Activated CD4-positive, alpha-beta memory T cell treated with anti-CD3 and anti-CD28 coated beads for 36 hours (primary cell): ENCODE measurements at regions not wholly inside any gene's neighbourhood (a gene's known extent, or its start where the extent isn't known, plus 50 kb on each side); places are given as distances from the start of the nearest gene placed in this dataset.
"Not testable (repeated sequence)": the region's sequence is repeated elsewhere in the genome, so short reads cannot be mapped to it uniquely, and the experiment has no call there.

ENCODE experiments used
- CTCF ChIA-PET: fragments of 350-600 bp; sonication (Branson Sonifier 250); formaldehyde crosslinking; loops from one replicate; lab custom pipeline; 2021; ENCODE audit warnings: antibody characterized with exemption, inconsistent platforms; lab: Charles Lee
- POLR2A ChIA-PET: fragments of 350-600 bp; sonication (Branson Sonifier 250); formaldehyde crosslinking; loops from one replicate; lab custom pipeline; 2021; ENCODE audit warnings: antibody characterized with exemption; lab: Charles Lee
- DNase-seq: peaks from one replicate; pipeline ENCODE4 v3.0.0-alpha.2; 2020
- H3K27ac Mint-ChIP-seq: one replicate; pipeline ENCODE4 v1.8.0; 2021; ENCODE audit warnings: mixed read lengths
- H3K27me3 Mint-ChIP-seq: one replicate; pipeline ENCODE4 v1.8.0; 2021; ENCODE audit warnings: mixed read lengths
- H3K36me3 Mint-ChIP-seq: one replicate; pipeline ENCODE4 v1.8.0; 2021; ENCODE audit warnings: mixed read lengths
- H3K4me1 Mint-ChIP-seq: one replicate; pipeline ENCODE4 v1.8.0; 2021; ENCODE audit warnings: low read depth, mixed read lengths
- H3K4me3 Mint-ChIP-seq: one replicate; pipeline ENCODE4 v1.8.0; 2021; ENCODE audit warnings: mild to moderate bottlenecking, mixed read lengths
- H3K9me3 Mint-ChIP-seq: one replicate; pipeline ENCODE4 v1.8.0; 2021; ENCODE audit warnings: mixed read lengths
- intact Hi-C: fragments of 100-400 bp; cut with micrococcal nuclease; formaldehyde crosslinking; loops from one replicate; pipeline ENCODE4 v1.15.1; 2023

- DNase-seq, H3K27ac Mint-ChIP-seq, H3K36me3 Mint-ChIP-seq, POLR2A ChIA-PET, H3K4me3 Mint-ChIP-seq, H3K4me1 Mint-ChIP-seq, CTCF ChIA-PET, H3K27me3 Mint-ChIP-seq: not testable (repeated sequence)
- H3K9me3 Mint-ChIP-seq: peaks cover 25% of the 10 kb centered on the region
- intact Hi-C loops: loop anchor here (10.0 kb wide), 1 partner anchor 1941 kb away; no protein-coding TSS in a partner anchor
Measured at GRCh38 chr1:79894129-79894528, 887.6 kb upstream of the ADGRL4 start.

DNA sequence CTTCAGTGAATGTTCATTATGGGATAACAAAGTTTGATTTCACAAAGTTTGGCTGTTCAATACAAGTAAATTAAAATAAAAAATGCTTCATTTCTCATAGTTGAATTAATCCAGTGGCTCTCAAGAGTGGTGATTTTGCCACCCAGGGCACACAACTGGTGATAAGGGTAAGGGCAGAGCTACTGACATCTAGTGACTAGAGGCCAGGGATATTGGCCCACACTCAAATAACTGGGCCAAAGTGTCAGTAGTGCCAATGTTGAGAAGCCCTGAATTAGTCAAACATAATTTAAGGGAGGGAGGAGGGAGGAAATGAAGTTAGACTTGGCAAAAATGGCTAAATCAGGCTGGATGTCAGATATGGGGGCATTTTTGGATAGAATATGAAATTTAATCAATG lies 880.5 kb upstream of the ADGRL4 start:
- H3K9me3 Mint-ChIP-seq: peaks cover 47% of the 10 kb centered on the region
- H3K27ac Mint-ChIP-seq: no peak overlapping the region
- H3K36me3 Mint-ChIP-seq: no peaks in the 10 kb centered on the region
- DNase-seq: no peak
- no peak overlapping the region for H3K4me3 Mint-ChIP-seq
- intact Hi-C loops: no loop called here
- no peaks in the 10 kb centered on the region for H3K27me3 Mint-ChIP-seq
- no peaks in the 10 kb centered on the region for H3K4me1 Mint-ChIP-seq
- POLR2A ChIA-PET: no interaction called here
- CTCF ChIA-PET: no interaction called here

DNA sequence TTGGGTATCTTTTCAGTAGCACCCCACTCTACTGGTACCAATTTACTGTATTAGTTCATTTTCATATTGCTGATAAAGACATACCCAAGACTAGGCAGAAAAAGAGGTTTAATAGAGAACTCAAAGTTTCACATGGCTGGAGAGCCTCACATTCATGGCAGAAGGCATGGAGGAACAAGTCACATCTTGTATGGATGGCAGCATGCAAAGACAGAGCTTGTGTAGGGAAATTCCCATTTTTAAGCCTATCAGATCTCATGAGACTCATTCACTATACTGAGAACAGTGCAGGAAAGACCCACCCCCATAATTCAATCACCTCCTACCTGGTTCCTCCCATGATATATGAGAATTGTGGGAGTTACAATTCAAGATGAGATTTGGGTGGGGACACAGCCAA lies 878.6 kb upstream of the ADGRL4 start:
- Mint-ChIP-seq H3K27me3 (no peaks in the 10 kb centered on the region), H3K4me3 (no peak overlapping the region), H3K4me1 (no peaks in the 10 kb centered on the region), H3K36me3 (no peaks in the 10 kb centered on the region), H3K27ac (no peak overlapping the region), H3K9me3 (peaks cover 32% of the 10 kb centered on the region)
- ChIA-PET POLR2A (no interaction called here), CTCF (no interaction called here)
- no peak for DNase-seq
- intact Hi-C loops: no loop called here

DNA sequence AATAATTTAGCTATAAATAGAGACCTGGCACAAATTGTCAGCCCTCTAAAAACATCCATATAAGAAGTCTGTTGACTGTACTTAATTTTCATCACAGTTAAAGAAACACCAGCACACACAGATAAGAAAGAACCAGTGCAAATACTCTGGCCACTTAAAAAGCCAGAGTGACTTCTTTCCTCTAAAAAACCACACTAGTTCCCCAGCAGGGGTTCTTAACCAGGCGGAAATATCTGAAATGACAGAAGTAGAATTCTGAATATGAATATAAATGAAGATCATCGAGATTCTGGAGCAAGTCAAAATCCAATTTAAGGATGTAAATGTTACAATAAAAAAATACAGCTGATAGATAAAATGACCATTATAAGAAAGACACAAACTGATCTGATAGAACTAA lies 870.6 kb upstream of the ADGRL4 start:
- intact Hi-C loops: no loop called here
- DNase-seq: no peak
- H3K27ac Mint-ChIP-seq: no peak overlapping the region
- peaks cover 18% of the 10 kb centered on the region for H3K9me3 Mint-ChIP-seq
- H3K4me3 Mint-ChIP-seq: no peak overlapping the region
- ChIA-PET POLR2A (no interaction called here), CTCF (no interaction called here)
- H3K27me3 Mint-ChIP-seq: no peaks in the 10 kb centered on the region
- H3K36me3 Mint-ChIP-seq: no peaks in the 10 kb centered on the region
- no peaks in the 10 kb centered on the region for H3K4me1 Mint-ChIP-seq

GRCh38 chr1:79875187-79875586 lies 868.7 kb upstream of the ADGRL4 start:
- peaks cover 15% of the 10 kb centered on the region for H3K9me3 Mint-ChIP-seq
- H3K4me1 Mint-ChIP-seq: no peaks in the 10 kb centered on the region
- H3K27ac Mint-ChIP-seq: no peak overlapping the region
- DNase-seq: no peak
- intact Hi-C loops: no loop called here
- no peaks in the 10 kb centered on the region for H3K36me3 Mint-ChIP-seq
- no peaks in the 10 kb centered on the region for H3K27me3 Mint-ChIP-seq
- ChIA-PET POLR2A (no interaction called here), CTCF (no interaction called here)
- H3K4me3 Mint-ChIP-seq: no peak overlapping the region

DNA sequence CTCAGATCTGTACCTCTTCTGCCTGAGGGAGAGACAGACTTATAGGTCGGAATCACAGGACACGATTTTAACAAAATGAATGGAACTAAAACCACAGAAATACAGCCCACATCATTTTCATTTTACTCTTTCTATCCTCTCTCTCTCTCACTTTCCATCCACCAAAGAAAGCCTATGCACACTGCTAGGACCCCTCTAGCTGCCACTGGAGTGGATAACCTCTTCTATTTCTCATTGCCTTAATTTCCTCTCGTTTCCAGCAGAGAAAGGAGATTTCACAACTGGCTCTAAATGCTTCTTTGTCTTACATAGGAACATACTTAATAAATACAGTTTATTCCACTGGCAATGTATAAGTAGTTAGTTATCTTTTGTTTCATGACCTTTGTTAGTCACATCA lies 867.8 kb upstream of the ADGRL4 start:
- H3K27me3 Mint-ChIP-seq: no peaks in the 10 kb centered on the region
- H3K9me3 Mint-ChIP-seq: peaks cover 14% of the 10 kb centered on the region
- H3K36me3 Mint-ChIP-seq: no peaks in the 10 kb centered on the region
- no peaks in the 10 kb centered on the region for H3K4me1 Mint-ChIP-seq
- DNase-seq: no peak
- POLR2A ChIA-PET: no interaction called here
- no peak overlapping the region for H3K4me3 Mint-ChIP-seq
- no peak overlapping the region for H3K27ac Mint-ChIP-seq
- intact Hi-C loops: no loop called here
- CTCF ChIA-PET: no interaction called here

DNA sequence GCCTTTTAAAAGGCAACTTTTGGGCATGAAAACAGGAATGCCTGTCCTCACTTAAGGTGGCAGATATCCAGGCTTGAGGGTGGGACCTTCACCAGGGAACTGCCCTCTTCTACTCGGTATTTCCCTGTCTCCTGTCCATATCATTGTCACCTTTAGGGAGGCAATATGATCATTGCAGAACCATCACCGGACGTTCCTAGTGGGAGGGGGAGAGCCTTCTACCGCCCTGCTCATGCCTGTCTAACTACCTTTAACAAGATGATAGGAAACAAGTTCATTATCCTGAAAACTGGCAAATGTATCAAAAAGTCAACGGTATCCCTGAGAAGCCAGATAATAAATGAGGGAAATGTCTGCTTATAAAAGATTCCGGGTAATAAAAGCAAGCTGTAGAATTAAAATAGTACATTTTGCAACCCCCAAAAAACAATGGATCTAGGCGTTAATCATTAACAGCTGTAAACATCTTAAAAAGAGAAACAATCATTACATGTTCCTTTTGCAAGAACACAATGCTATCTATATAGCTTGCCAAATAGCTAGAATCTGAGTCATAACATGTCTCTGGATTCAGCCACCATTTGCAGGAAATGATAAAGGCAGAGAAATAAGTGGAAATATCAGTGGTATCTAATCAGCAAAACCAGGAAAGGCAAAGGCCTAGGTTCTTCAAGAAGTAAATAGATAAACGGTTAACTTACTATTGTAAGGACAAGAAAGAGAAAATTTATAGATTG lies 852.9 kb upstream of the ADGRL4 start:
- intact Hi-C loops: no loop called here
- Mint-ChIP-seq H3K4me3 (no peak overlapping the region), H3K36me3 (no peaks in the 10 kb centered on the region), H3K27me3 (no peaks in the 10 kb centered on the region), H3K9me3 (peaks cover 15% of the 10 kb centered on the region), H3K4me1 (no peaks in the 10 kb centered on the region), H3K27ac (no peak overlapping the region)
- POLR2A ChIA-PET: no interaction called here
- DNase-seq: no peak
- CTCF ChIA-PET: no interaction called here

DNA sequence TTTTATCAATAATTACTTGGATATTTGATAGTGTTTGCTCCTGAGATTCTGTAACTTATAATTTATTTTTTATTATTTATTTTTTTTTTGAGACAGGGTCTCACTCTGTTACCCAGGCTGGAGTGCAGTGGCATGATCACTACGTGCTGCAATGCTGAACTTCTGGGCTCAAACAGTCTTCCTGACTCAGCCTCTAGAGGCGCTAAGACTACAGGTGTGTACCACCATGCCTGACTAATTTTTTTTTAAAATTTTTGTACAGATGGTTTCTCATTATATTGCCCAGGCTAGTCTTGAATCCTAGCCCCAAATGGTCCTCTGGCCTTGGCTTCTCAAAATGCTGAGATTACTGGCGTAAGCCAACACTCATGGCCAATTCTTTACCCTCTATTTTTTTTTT lies 845.5 kb upstream of the ADGRL4 start:
- ChIA-PET POLR2A (no interaction called here), CTCF (no interaction called here)
- Mint-ChIP-seq H3K27me3 (no peaks in the 10 kb centered on the region), H3K4me1 (no peaks in the 10 kb centered on the region), H3K27ac (no peak overlapping the region), H3K9me3 (peaks cover 9% of the 10 kb centered on the region), H3K4me3 (no peak overlapping the region), H3K36me3 (no peaks in the 10 kb centered on the region)
- intact Hi-C loops: no loop called here
- DNase-seq: no peak

DNA sequence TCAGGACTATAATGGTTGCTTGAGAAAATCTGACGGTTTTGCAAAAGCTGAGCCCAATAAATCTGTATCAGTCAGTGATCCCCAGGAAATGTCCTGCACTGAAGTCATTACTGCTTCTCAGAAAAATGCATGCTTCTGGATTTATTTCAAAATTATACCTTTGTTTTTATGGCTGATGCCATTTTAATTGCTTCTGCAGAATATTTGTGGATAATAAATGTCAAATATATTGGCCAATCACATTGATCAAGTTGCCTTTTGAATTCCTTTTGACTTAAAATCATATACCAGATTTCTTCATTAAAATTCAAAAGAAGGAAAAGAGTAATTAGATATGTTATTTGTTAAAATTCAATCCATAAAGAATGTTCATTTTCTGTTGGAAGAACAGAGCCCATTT lies 842.9 kb upstream of the ADGRL4 start:
- intact Hi-C loops: no loop called here
- CTCF ChIA-PET: no interaction called here
- Mint-ChIP-seq H3K4me3 (no peak overlapping the region), H3K27ac (no peak overlapping the region), H3K9me3 (peaks cover 6% of the 10 kb centered on the region), H3K27me3 (no peaks in the 10 kb centered on the region), H3K36me3 (no peaks in the 10 kb centered on the region), H3K4me1 (no peaks in the 10 kb centered on the region)
- POLR2A ChIA-PET: no interaction called here
- DNase-seq: no peak

DNA sequence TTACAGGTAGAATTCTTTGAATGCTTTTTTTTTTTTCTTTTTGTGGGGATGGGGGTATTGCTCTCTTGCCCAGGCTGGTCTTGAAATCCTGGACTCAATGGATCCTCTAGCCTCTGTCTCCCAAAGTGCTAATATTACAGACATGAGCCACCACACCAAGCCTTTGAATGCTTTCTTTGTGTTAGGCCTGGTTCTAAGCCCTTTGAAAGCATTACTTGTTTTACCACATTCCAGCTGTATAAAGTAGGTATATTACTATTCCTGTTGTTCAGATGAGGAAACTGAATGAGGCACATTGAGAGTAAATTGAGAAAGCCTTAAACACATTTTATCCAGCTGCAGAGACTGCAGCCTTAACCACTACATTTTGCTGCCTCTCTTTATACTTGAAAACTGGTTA lies 841.8 kb upstream of the ADGRL4 start:
- H3K9me3 Mint-ChIP-seq: peaks cover 10% of the 10 kb centered on the region

DNA sequence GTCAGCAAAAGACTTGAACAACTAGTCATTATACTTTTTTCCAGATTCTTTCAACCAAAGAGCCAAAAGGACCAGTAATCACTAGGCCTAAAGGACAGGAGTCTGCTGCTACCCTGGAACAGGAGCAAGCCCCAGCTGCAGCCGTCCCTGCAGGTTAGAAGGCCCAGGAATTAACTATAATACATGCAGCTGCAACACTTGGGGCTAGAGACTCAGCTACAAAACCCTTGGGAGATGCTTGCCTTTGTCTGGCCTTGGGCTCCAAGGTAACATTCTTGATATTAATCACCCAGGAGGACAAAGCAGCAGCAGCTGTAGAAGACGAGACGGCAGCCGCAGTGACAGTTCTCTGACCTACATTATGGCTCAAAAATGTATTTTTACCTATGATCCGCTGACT lies 841.2 kb upstream of the ADGRL4 start:
- no peaks in the 10 kb centered on the region for H3K4me1 Mint-ChIP-seq
- ChIA-PET CTCF (no interaction called here), POLR2A (no interaction called here)
- H3K9me3 Mint-ChIP-seq: peaks cover 10% of the 10 kb centered on the region
- H3K27me3 Mint-ChIP-seq: no peaks in the 10 kb centered on the region
- no peaks in the 10 kb centered on the region for H3K36me3 Mint-ChIP-seq
- no peak overlapping the region for H3K4me3 Mint-ChIP-seq
- H3K27ac Mint-ChIP-seq: no peak overlapping the region
- intact Hi-C loops: no loop called here
- DNase-seq: no peak

More for the DNA sequence above, 841.8 kb upstream of the ADGRL4 start:
- no peaks in the 10 kb centered on the region for H3K36me3 Mint-ChIP-seq
- intact Hi-C loops: no loop called here
- no peak for DNase-seq
- H3K4me1 Mint-ChIP-seq: no peaks in the 10 kb centered on the region
- no peak overlapping the region for H3K4me3 Mint-ChIP-seq
- H3K27me3 Mint-ChIP-seq: no peaks in the 10 kb centered on the region
- ChIA-PET POLR2A (no interaction called here), CTCF (no interaction called here)
- no peak overlapping the region for H3K27ac Mint-ChIP-seq

DNA sequence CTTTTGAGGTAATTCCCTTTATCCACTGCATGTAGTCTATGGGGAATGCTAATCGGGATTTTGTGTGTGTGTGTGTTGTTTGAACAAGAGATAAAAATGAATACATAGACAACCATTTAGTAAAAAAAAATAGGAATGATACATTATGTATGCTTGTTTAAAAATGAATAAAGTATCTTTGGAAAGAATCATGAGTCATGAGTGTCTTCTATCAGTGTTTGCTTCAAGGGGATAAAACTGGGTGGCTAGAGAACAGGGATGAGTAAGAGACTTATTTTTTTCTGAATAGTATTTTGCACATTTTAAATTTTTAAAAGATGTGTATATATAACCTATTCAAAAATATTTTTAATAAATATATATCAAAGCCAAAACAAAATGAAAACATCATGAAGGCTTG lies 839.4 kb upstream of the ADGRL4 start:
- Mint-ChIP-seq H3K36me3 (no peaks in the 10 kb centered on the region), H3K4me3 (no peak overlapping the region), H3K4me1 (no peaks in the 10 kb centered on the region), H3K27ac (no peak overlapping the region), H3K9me3 (peaks cover 8% of the 10 kb centered on the region), H3K27me3 (no peaks in the 10 kb centered on the region)
- ChIA-PET CTCF (no interaction called here), POLR2A (no interaction called here)
- no peak for DNase-seq
- intact Hi-C loops: no loop called here

DNA sequence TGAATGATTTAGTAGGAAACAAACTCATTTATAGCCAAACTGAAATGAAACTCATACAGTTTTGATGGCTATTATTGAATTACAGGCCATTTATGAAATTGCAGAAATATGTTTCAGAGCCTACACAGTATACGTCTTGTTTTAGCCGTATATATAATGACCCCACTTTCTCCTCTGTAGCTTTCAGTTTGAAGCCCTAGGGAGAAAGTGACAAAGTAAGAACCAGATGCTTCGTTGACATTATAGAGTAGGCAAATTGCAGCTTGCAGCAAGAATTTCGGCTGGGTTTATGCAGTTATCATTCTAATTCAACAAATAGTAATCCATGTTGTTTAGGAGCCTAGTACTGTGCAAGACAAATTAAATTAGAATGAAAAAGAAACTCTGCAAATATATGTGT lies 836.3 kb upstream of the ADGRL4 start:
- Mint-ChIP-seq H3K27me3 (no peaks in the 10 kb centered on the region), H3K9me3 (peaks cover 6% of the 10 kb centered on the region), H3K27ac (no peak overlapping the region), H3K4me3 (no peak overlapping the region), H3K36me3 (no peaks in the 10 kb centered on the region), H3K4me1 (no peaks in the 10 kb centered on the region)
- ChIA-PET POLR2A (no interaction called here), CTCF (no interaction called here)
- no peak for DNase-seq
- intact Hi-C loops: loop anchor here (2.0 kb wide), 1 partner anchor 58 kb away; no protein-coding TSS in a partner anchor
